T-cell (primary cell): ENCODE measurements at regions not wholly inside any gene's neighbourhood (a gene's known extent, or its start where the extent isn't known, plus 50 kb on each side); places are given as distances from the start of the nearest gene placed in this dataset.

ENCODE experiments used
- ATAC-seq, 4 experiments: fragments of 200-7000 bp in 3 of 4; fragments of 150-1000 bp in 1 of 4; cut with Tn5 transposase; replicated peaks in 1 of 4; 1 replicate in 3 of 4; 2 replicates in 1 of 4; pipeline ENCODE4 v1.10.0; 2021; ENCODE audit warnings: moderate library complexity in 3 of 4, mild to moderate bottlenecking in 2 of 4, moderate number of reproducible peaks in 1 of 4
- CTCF ChIA-PET, 2 donors: fragments of 300-600 bp; sonication (Branson Sonifier 250); formaldehyde crosslinking; loops; one replicate each; lab custom pipeline; 2022; ENCODE audit warnings: antibody characterized with exemption in 2 of 2; lab: Charles Lee
- POLR2A ChIA-PET, 2 donors: fragments of 300-600 bp; sonication (Branson Sonifier 250); formaldehyde crosslinking; loops; one replicate each; lab custom pipeline; 2022; ENCODE audit warnings: antibody characterized with exemption in 2 of 2; lab: Charles Lee
- DNase-seq, 35 experiments: peaks; one replicate each; pipeline versions ENCODE4 v3.0.0 to v3.0.0-alpha.2; 2013 to 2023
- H3K27ac ChIP-seq: one replicate; pipeline ENCODE4 v1.5.1; 2013; ENCODE audit warnings: low read length
- H3K27me3 ChIP-seq, 2 experiments: replicated peaks in 1 of 2; 1 replicate in 1 of 2; 2 replicates in 1 of 2; pipeline versions ENCODE4 v1.6.1 to v1.7.0; 2013; ENCODE audit warnings: low read length in 1 of 2, mixed read lengths in 1 of 2; ENCODE audit not compliant: control insufficient read depth in 2 of 2, insufficient read depth in 2 of 2; ENCODE audit errors: extremely low read depth in 1 of 2
- H3K36me3 ChIP-seq, 2 donors: 1 replicate in 1 of 2; 2 replicates in 1 of 2; pipeline versions ENCODE4 v1.6.1 to v1.7.0; 2013; ENCODE audit warnings: low read length in 1 of 2; ENCODE audit not compliant: control insufficient read depth in 2 of 2, insufficient read depth in 1 of 2; ENCODE audit errors: extremely low read depth in 1 of 2
- H3K4me1 ChIP-seq, 2 experiments: 1 replicate in 1 of 2; 2 replicates in 1 of 2; pipeline versions ENCODE4 v1.6.1 to v1.7.0; 2013; ENCODE audit warnings: low read length in 2 of 2, mixed read lengths in 1 of 2; ENCODE audit not compliant: insufficient read depth in 2 of 2, control insufficient read depth in 1 of 2; ENCODE audit errors: extremely low read depth in 1 of 2
- H3K4me3 ChIP-seq, 2 donors: 1 replicate in 1 of 2; 2 replicates in 1 of 2; pipeline versions ENCODE4 v1.5.1 to v1.7.0; 2013; ENCODE audit warnings: mild to moderate bottlenecking in 2 of 2, low read length in 1 of 2, moderate library complexity in 1 of 2; ENCODE audit not compliant: control insufficient read depth in 1 of 2; ENCODE audit errors: extremely low read depth in 1 of 2
- H3K9me3 ChIP-seq: 2 replicates; pipeline ENCODE4 v1.7.0; 2013
- H3K27ac Mint-ChIP-seq, 2 donors: one replicate each; pipeline ENCODE4 v1.8.0; 2020 to 2021; ENCODE audit warnings: mild to moderate bottlenecking in 2 of 2, mixed read lengths in 2 of 2
- H3K27me3 Mint-ChIP-seq, 2 donors: one replicate each; pipeline ENCODE4 v1.8.0; 2021 to 2022; ENCODE audit warnings: mixed read lengths in 2 of 2
- H3K36me3 Mint-ChIP-seq: one replicate; pipeline ENCODE4 v1.8.0; 2021; ENCODE audit warnings: mixed read lengths
- H3K4me1 Mint-ChIP-seq, 3 donors: one replicate each; pipeline ENCODE4 v1.8.0; 2020 to 2022; ENCODE audit warnings: mixed read lengths in 3 of 3, mild to moderate bottlenecking in 1 of 3
- H3K4me3 Mint-ChIP-seq, 3 donors: one replicate each; pipeline ENCODE4 v1.8.0; 2020 to 2022; ENCODE audit warnings: mild to moderate bottlenecking in 3 of 3, mixed read lengths in 3 of 3, moderate library complexity in 3 of 3
- H3K9me3 Mint-ChIP-seq, 3 donors: one replicate each; pipeline ENCODE4 v1.8.0; 2020 to 2022; ENCODE audit warnings: mixed read lengths in 3 of 3
- WGBS: methylation state at CpG from one replicate; pipeline ENCODE4 v1.1.5; 2013; ENCODE audit warnings: missing lambda C conversion rate; ENCODE audit not compliant: insufficient coverage; 5-methylcytosine and 5-hydroxymethylcytosine counted together

DNA sequence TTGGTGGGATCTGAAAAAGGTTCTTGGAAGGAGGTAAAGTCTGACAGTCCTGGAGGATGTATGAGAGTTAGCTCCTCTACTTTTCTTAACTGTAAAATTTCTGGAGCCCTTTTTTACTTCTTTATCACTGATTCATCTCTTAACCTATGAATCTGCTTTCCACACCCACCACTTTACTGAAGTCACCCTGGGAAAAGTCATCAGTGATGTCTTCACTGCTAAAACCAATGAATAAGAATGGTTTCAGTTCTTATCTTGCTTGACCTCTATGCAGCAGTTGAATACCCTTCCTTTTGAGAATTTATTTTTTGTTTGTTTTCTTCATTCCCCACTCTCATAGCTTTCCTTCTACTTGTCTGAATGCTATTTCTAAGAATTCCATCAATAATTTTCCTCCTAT, 80.0 kb downstream of the AREG start:
- Mint-ChIP-seq H3K9me3 (no peaks in the 10 kb centered on the region), H3K36me3 (no peaks in the 10 kb centered on the region), H3K4me1 (no peaks in the 10 kb centered on the region), H3K27me3 (peaks cover 0 to 4% of the 10 kb centered on the region in 2 donors), H3K27ac (no peak overlapping the region), H3K4me3 (no peak overlapping the region)
- Histone ChIP-seq H3K4me3 (no peak overlapping the region), H3K27ac (no peak overlapping the region), H3K9me3 (no peaks in the 10 kb centered on the region), H3K4me1 (no peaks in the 10 kb centered on the region), H3K27me3 (no peaks in the 10 kb centered on the region), H3K36me3 (no peaks in the 10 kb centered on the region)
- DNase-seq, result no peak
- ATAC-seq, result no peak
- ChIA-PET CTCF (no interaction called here), POLR2A (no interaction called here)

DNA sequence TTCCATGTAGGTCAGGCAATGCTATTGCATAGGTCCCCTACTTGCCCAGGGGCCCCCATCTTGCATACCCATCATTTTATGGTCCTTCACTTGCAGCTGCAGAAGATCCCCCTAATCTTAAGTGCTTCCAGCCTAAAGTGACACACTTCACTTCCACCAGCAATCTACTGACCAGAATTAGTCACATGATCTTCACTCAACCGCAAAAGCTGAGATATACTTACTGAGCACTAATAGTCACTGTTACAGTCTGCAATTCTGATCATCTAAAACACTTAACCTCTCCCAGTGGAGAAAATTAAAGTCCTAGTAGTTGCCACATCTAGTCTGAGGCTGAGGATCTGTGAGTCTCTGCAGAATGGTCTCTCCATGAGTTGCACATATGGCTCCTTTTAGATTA, 82.1 kb downstream of the AREG start:
- ChIA-PET CTCF (no interaction called here), POLR2A (no interaction called here)
- 83% methylated on average over 1 of the region's 1 CpG for whole genome bisulfite sequencing
- Mint-ChIP-seq H3K27ac (no peak overlapping the region), H3K36me3 (no peaks in the 10 kb centered on the region), H3K4me3 (no peak overlapping the region), H3K27me3 (peaks cover 0 to 5% of the 10 kb centered on the region in 2 donors), H3K4me1 (no peaks in the 10 kb centered on the region), H3K9me3 (no peaks in the 10 kb centered on the region)
- Histone ChIP-seq H3K27ac (no peak overlapping the region), H3K4me3 (no peak overlapping the region), H3K27me3 (no peaks in the 10 kb centered on the region), H3K4me1 (no peaks in the 10 kb centered on the region), H3K36me3 (no peaks in the 10 kb centered on the region), H3K9me3 (no peaks in the 10 kb centered on the region)
- ATAC-seq (no peak), DNase-seq (no peak)

DNA sequence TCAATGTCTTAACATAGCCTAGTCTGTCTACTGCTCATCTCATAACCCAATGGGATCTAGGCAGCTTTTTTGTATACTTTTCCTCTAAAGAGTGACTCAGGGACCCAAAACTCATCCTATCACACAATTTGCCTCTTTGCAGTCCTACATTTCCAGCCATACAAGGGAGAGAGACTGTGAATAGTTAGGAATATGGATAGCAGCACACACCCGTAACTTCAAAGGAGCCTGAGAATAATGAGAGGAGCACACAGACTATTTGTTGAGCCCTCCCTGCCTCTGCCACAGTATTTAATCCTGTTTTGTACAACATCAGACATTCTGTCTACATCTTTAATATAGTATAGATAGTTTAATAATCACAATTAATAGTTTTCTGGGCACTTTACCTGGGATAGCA, 83.2 kb downstream of the AREG start:
- Mint-ChIP-seq H3K4me1 (no peaks in the 10 kb centered on the region), H3K36me3 (no peaks in the 10 kb centered on the region), H3K9me3 (no peaks in the 10 kb centered on the region), H3K27ac (no peak overlapping the region), H3K27me3 (peaks cover 4 to 5% of the 10 kb centered on the region in 2 donors), H3K4me3 (no peak overlapping the region)
- Histone ChIP-seq H3K36me3 (no peaks in the 10 kb centered on the region), H3K4me3 (no peak overlapping the region), H3K4me1 (no peaks in the 10 kb centered on the region), H3K27me3 (no peaks in the 10 kb centered on the region), H3K27ac (no peak overlapping the region), H3K9me3 (no peaks in the 10 kb centered on the region)
- ATAC-seq (no peak), DNase-seq (no peak)
- WGBS, result no CpG with 5 or more reads among the region's 1 CpG
- ChIA-PET POLR2A (no interaction called here), CTCF (interaction anchor here in 1 of 2 donors (1.1 kb wide), 1 partner anchor 143 kb away, joined by 3 read pairs; no protein-coding TSS in a partner anchor)

DNA sequence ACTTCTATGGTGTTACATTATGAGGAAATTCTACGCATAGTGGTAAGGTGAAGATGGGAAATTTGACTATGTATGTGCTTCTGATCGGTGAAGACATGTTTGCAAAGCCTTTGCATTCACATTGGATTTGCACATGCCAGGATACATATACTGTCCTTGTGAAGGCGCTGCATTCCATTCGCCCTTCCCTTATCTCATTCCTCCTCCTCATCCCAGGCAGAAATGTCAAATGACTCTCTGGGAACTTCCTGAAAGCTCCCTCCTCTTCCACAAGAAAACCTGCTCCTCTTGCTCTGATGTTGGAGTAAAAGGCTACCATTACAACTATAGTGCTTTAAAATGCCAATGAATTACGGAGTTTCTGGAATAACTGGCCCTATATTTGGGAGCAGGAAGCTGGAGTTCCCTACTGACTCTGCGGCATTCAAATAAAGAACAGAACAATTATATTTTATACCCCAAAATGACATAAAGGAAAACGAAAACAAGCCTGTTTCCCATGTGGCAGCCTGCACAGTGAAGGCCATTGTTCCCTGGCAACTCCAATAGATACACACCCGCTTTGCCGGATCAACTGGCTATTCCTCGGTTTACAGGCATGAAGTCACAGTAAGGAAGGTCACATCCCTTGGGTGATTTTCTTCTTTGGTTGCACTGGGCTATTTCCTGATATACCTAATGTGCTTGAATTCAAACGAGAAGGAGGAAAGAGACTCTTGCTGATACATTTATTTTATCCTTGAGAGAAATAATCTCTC, 84.5 kb downstream of the AREG start:
- DNase-seq, result no peak
- WGBS, result 93% methylated on average over 7 of the region's 11 CpGs
- Mint-ChIP-seq H3K9me3 (no peaks in the 10 kb centered on the region), H3K4me1 (no peaks in the 10 kb centered on the region), H3K27me3 (peaks cover 4 to 5% of the 10 kb centered on the region in 2 donors), H3K27ac (no peak overlapping the region), H3K4me3 (no peak overlapping the region), H3K36me3 (no peaks in the 10 kb centered on the region)
- Histone ChIP-seq H3K4me1 (no peaks in the 10 kb centered on the region), H3K27me3 (no peaks in the 10 kb centered on the region), H3K9me3 (no peaks in the 10 kb centered on the region), H3K4me3 (no peak overlapping the region), H3K27ac (no peak overlapping the region), H3K36me3 (no peaks in the 10 kb centered on the region)
- POLR2A ChIA-PET, result no interaction called here
- CTCF ChIA-PET, result interaction anchor here in 1 of 2 donors (1.1 kb wide), 1 partner anchor 142 kb away, joined by 3 read pairs; no protein-coding TSS in a partner anchor
- ATAC-seq, result no peak

DNA sequence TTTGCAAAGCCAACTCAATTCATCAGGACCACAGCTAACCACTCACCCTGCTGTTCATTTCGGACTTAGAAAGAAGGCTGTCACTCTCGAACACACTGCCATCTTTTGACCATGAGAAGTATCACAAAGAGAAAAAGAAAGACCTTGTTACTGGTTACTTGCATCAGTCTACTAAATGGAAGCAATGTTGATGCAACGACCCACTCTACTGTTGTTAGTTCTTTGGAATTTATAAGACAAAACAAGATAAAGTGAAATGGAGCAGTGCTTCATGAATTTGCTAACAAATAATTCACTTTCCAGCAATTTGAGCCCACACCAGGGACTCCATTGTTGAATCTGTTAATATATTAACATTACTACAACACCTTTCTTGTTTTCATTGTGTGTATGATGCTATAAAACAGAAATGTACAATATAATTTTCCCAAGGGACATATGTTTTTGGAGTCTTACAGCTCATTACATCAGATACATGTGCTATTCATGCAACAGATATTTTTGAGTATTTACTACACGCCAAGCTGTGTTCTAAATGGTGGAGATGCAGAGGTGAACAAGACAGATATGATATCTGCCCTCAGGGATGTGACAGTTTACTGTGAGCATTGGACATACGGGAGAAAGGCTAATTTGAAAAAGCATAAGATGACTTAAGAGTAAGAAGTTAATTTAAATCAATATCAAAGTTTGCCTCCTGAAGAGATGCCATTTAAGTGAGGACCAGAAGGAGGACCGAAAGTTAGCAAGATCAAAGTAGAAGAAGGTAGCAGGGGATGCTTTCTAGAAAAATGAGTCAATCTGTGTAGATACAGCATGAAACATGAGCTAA, 87.2 kb downstream of the AREG start:
- H3K27ac ChIP-seq, result no peak overlapping the region
- Mint-ChIP-seq H3K9me3 (no peaks in the 10 kb centered on the region), H3K36me3 (no peaks in the 10 kb centered on the region), H3K27ac (no peak overlapping the region), H3K4me3 (no peak overlapping the region), H3K27me3 (peaks cover 4 to 5% of the 10 kb centered on the region in 2 donors), H3K4me1 (no peaks in the 10 kb centered on the region)
- DNase-seq (peak in 2 of 35 experiments; percentile 6 to 59), ATAC-seq (peak; percentile 37 to 57 (median 50))
- CTCF ChIA-PET, result interaction anchor here (0.7 to 3.8 kb wide), 7 partner anchors 52 to 303 kb away, joined by 3 to 20 read pairs (median 3); no protein-coding TSS in a partner anchor
- no peaks in the 10 kb centered on the region for H3K4me1 ChIP-seq
- POLR2A ChIA-PET, result no interaction called here
- no peaks in the 10 kb centered on the region for H3K9me3 ChIP-seq
- H3K27me3 ChIP-seq, result no peaks in the 10 kb centered on the region
- no peaks in the 10 kb centered on the region for H3K36me3 ChIP-seq
- H3K4me3 ChIP-seq, result no peak overlapping the region
- WGBS, result 20% methylated on average over 2 of the region's 6 CpGs

DNA sequence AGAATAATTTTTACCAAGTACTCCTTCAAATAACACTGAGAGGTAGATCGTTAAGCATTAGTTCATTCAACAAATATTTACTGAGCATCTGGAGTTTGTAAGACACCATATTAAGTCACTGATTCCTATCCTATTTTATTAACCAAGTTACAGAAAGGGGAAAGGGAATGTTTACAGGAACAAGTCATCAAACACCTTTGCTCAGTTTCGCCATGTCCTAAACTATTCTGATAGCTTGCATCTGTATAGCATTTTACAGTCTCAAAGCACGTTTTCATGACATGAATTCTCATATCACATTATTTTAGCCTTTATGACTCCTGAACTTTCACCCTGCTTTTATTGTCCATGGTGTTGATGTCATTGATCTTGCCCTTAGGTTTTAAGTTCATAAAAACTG, 89.2 kb downstream of the AREG start:
- no peak overlapping the region for H3K4me3 Mint-ChIP-seq
- ChIA-PET POLR2A (no interaction called here), CTCF (interaction anchor here (1.0 to 3.8 kb wide), 3 partner anchors 9 to 346 kb away, joined by 3 to 20 read pairs (median 3); no protein-coding TSS in a partner anchor)
- H3K27me3 ChIP-seq, result no peaks in the 10 kb centered on the region
- no CpG with 5 or more reads among the region's 3 CpGs for WGBS
- H3K4me3 ChIP-seq, result no peak overlapping the region
- H3K9me3 ChIP-seq, result no peaks in the 10 kb centered on the region
- ATAC-seq (no peak), DNase-seq (no peak)
- peaks cover 4 to 5% of the 10 kb centered on the region in 2 donors for H3K27me3 Mint-ChIP-seq
- no peaks in the 10 kb centered on the region for H3K4me1 ChIP-seq
- no peaks in the 10 kb centered on the region for H3K9me3 Mint-ChIP-seq
- H3K36me3 Mint-ChIP-seq, result no peaks in the 10 kb centered on the region
- H3K27ac Mint-ChIP-seq, result no peak overlapping the region
- H3K4me1 Mint-ChIP-seq, result no peaks in the 10 kb centered on the region
- no peaks in the 10 kb centered on the region for H3K36me3 ChIP-seq
- no peak overlapping the region for H3K27ac ChIP-seq
